ENCODE measurements at regions not wholly inside any gene's neighbourhood (a gene's known extent, or its start where the extent isn't known, plus 50 kb on each side); places are given as distances from the start of the nearest gene placed in this dataset.
"Not testable (repeated sequence)": the region's sequence is repeated elsewhere in the genome, so short reads cannot be mapped to it uniquely, and the experiment has no call there.

- not testable (repeated sequence) for DNase-seq
These were observed 954.5 kb upstream of the ADAMTS5 start for GRCh38 chr21:27921421-27921820.

GRCh38 chr21:27917966-27918365 is 951.1 kb upstream of the ADAMTS5 start:
- DNase-seq: not testable (repeated sequence)

- not testable (repeated sequence) for DNase-seq
These were observed 949.4 kb upstream of the ADAMTS5 start for GRCh38 chr21:27916326-27916725.

- not testable (repeated sequence) for DNase-seq
These were observed 945.2 kb upstream of the ADAMTS5 start for GRCh38 chr21:27912133-27912532.

DNA sequence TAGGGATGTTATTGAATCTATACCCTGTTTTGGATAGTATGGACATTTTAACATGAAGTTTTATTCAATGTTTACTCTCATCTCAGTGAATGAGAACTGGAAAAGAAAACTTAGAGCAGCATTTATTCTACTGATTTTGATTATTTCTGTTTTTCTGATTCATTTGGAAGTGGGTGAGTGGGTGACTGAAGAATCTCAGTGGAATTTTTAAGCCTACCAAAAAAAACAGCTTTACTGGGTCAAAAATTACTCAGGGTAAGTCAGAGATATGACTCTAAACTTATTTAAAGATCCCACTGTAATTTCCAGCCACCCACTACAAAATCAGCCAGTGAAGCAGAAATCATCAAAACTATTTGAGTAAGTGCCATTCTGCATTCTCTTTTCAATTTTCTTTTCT is 942.6 kb upstream of the ADAMTS5 start:
- DNase-seq: not testable (repeated sequence)

DNA sequence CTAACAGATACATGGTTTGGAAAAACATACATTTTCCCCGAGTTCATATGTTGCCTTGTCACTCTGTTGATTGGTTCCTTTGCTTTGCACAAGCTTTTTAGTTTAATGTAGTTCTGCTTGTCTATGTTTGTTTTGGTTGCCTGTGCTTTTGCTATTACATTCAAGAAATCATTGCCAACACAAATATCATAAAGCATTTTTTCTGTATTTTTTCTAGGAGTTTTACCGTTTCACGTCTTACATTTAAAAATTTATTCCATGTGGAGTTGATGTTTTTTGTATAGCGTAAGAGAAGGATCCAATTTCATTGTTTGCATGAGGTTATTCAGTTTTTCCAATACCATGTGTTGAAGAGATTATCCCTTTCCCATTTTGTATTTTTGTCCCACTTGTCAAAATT is 941.9 kb upstream of the ADAMTS5 start:
- not testable (repeated sequence) for DNase-seq

- DNase-seq: not testable (repeated sequence)
These were observed 936.0 kb upstream of the ADAMTS5 start for GRCh38 chr21:27902904-27903303.

DNA sequence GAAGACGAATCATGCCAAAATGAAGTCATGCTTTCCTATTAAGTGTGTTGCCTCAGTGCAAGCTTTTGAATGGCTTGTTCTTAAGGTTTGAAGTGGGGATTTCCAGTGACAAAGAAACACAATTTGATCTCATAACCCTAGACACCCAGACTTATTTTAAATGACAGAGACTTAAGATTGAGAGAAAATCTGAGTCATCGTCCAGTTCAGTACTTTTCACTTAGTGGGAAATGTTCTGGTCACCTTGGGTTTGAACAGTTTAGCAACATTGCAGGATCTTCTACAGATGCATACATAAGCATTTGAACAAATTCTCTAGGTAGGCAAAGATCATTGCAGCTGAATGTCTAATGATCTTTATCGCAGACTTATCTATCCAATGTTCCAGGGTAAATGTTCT is 926.7 kb upstream of the ADAMTS5 start:
- DNase-seq: not testable (repeated sequence)

DNA sequence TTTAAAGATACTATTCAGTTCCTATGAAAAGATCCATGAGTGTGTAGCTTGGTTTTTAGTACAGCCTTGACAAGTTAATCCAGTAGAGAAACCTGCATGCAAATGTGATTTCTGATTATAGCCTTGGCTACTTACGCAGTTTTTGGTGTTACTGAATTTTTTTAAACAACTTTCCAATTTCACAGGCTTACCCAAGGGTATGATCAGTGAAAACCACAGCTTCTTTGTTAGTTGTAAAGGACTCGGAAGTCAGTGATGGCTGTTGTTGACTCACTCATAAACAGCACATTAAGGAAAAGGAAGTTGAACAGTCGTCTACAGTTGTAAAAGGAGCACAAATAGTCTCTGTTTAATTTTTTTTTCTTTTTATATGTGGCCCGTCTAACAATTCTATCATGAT is 924.6 kb upstream of the ADAMTS5 start:
- not testable (repeated sequence) for DNase-seq

DNA sequence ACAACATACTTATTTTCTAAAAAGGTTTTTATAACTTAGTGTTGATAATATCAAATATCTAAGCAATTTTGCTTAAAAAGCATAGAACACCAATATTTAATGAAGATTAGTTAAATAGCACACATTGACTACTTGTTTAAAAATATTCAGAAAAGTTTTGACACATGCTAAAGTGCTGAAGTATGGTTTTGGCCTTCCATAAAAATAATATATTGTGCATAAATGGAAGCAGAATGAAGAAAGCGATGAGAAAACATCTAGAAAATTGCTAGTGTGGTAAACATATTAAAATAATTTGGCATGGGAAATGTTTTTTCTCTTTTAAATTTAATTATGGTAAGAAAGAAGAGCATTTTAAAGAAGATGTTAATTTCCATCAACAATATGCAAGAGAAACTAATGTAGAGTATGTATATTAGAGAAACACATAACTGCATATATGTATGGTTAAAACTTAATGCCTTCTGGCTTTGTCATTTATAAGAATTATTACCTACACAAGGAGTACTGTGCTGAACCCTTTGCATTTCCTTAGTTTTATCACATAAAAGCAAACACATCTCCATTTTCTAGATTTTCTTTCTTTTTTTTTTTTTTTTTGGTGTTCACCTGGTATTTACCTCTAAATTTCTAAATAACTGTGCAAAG is 921.0 kb upstream of the ADAMTS5 start:
- DNase-seq: not testable (repeated sequence)

GRCh38 chr21:27885296-27885711 is 918.4 kb upstream of the ADAMTS5 start:
- no peak for DNase-seq

DNA sequence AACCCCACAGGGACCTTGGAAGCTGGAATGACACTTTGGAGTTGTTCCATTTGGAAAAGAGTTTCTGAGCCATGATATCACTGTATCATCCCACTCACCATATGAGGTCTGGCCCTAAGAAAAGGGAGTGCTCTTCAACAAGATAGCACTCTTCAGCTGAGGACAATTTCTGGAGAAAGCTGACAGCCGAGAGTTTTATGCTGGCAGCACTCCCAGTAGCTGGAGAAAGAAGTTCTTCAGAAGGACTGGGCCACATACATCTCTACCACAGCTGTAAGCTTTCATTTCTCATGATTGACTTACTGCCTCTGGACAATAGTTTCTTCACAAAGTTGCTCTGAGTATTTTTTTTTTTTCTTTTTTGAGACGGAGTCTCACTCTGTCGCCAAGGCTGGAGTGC is 914.4 kb upstream of the ADAMTS5 start:
- not testable (repeated sequence) for DNase-seq

DNA sequence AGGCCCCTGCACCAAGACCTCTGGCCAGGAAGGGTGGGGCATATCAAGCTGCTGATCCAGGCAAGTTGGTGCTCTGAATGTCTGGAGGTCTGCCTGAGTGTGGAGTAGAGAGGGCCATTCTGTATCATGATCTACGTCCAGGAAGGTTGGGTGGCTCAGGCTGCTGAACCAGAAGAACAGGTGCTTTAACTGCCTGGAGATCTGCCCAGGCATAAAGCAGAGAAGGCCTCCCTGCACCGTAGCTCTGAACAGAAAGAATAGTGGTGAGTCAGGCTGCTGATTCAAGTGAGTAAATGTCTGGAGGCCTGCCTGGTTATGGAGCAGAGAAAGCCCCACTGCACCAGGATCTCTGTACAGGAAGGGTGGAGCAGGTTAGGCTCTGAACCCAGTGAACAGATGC is 905.5 kb upstream of the ADAMTS5 start:
- not testable (repeated sequence) for DNase-seq

GRCh38 chr21:27870755-27871154 is 903.9 kb upstream of the ADAMTS5 start:
- not testable (repeated sequence) for DNase-seq

DNA sequence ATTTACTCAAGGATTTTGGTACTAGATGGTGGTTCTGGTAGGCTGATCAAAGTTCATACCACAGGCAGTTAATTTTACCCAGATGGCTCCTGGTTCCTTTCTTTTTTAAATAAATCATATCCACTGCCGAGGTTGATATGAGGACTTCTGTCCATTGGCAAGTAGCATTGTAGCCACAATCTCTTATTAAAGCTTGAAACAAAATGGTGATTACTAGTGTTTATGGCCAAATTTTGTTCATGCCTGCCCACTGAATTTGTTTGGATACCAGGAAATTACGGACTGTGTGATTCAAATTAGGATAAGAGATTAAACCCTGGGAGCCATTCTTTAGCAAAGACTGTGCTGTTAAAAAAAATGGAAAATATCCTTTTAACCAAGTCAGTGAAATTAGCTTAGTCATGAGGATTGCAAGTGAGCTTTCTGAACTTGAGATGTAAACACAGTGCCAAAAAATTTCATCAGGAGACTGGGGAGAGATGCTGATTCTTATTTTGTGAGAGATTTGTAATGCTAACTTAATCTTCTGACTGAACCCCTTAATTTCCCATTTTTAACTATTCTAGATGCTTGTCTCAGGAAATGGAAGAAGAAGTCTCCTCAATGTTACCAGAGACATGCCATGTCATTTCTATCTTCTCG is 893.5 kb upstream of the ADAMTS5 start:
- DNase-seq: not testable (repeated sequence)

DNA sequence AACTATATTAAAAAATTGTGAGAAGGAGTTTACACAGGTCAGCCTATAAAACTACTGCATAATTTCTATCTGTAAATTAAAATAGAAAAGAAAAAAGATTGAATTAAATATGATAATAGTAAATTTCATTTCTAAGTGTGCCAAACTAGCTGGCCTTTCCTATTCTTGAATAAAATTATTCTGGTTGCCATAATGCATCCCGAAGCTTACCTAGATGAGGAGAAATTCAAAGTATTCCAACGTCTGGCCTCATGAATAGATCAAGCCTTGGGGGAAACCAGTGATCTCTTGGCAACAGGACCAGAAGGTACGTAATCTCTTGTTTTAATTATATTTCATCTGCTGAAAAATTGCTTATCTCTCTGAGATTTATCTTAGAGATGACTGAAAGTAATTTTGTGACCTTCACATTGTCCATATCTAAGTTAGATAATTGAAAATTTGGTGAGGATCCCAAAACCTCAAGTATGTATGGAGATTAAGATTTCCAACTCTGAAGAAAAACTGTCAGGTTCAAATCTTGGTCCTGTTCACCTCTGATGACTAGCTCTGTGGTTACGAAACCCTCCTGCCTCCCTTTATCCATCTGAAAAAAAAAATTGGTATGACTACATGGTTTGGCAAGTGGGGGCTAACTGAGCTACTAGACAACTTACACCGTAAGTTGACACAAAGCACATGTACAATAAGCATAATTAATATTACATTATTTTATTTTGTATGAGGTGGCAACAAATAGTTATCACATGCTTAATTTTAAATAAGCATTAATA is 891.4 kb upstream of the ADAMTS5 start:
- DNase-seq: not testable (repeated sequence)

- not testable (repeated sequence) for DNase-seq
These were observed 890.1 kb upstream of the ADAMTS5 start for GRCh38 chr21:27856988-27857387.

DNA sequence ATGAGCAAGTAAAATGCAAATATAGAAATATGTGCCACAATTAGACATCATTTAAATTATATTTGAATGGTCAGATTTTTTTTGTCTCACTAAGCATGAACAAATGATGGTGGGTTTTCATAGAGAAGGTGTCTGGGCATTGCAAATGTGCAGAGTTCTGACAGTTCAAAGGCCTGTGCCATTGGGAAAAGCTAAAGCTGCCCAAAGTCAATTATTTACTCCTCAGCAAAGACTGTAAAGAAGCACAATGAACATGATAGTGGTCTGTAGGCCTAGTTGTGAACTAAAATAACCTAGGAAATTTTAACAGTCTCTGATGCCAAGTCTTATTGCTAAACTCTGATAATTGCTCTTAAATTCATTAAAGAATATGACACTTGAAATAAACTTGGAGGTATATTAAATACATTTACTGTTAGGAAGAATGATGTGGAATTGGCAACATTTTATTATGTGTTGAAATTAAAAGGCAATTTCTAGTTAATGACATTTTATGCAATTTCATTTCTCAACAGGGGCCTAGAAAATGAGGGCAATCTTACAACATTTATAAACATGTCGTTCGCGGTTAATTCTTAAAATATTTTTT is 874.3 kb upstream of the ADAMTS5 start:
- DNase-seq: no peak

GRCh38 chr21:27840262-27840661 is 873.4 kb upstream of the ADAMTS5 start:
- no peak for DNase-seq

DNA sequence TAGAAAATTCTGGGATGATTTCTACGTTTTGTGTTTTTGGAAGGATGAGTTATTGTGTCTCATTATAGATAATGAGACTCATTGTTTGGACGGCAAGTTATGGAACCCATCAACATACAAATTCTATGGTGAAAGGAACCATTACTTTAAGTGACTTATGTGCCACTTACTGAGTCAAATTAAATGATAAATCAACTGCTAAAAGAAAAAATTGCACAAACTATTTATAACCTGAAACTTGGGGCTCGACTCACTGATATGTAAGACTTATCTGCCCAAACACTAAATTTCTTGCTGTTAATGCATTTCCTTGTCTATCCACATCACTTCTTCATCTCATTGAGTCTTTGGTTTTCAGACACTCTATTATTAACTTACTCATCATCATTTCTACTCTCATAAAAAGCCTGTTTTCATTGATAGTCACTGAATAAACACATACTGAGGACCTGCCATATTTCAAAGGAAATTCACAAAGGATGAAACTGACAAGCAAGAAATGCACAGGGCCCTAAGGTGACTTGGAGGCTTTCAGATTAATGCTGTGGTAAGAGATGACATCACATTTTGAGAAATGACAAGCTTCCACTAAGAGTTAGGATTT is 872.7 kb upstream of the ADAMTS5 start:
- no peak for DNase-seq

DNA sequence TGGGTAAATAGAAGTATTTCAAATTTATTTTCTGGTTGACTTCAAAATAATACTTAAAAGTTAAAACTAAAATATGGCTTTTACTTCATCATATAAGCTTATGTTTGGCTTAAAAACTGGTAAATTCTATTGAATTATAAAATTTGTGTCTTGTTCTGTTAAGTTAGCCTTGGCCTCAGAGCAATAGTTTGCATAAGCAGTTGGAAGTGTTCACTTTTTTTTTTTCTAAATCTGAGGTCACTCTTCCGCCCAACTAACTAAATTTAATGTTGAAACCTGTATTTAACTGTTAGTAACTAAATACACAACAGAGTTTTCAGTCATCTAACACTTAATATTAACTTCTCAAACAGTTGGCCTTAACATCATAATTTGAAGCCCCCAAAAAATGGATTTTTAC is 871.7 kb upstream of the ADAMTS5 start:
- DNase-seq: no peak

DNA sequence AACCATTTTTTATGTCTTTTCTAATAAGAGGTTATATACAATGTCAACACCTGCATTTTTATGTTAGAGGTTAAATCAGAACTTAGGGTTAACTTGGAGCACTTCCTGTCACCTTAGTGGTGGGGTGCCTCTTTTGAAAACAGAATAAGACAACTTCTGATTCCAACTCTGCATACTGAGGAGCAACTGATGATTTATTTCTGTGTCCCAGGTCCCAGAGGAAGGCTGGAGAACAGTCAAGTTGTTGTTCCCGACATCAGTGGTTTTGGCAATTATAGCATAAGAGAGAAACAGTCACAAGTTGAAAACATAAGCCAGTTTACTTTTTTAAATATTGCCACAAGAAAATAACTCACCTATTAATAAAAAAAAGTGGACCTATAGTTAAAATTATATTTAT is 871.0 kb upstream of the ADAMTS5 start:
- no peak for DNase-seq

DNA sequence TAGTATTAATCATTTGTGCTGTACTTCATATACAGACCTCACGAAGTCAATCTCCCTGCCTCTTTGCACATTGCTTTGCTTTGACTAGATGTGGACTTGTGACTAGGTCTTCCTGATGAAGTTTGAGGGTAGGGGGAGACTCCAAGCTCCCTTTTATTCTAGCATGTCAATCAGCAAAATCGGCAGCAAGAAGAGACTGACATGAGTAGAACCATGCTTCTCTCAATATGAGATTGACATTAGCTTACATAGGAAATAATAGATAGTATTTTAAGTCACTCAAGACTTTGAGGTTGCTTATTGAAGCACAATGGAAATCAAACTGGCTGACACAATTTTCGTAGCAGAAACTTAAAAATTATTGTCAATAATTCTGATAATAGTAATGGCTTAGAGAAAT is 866.4 kb upstream of the ADAMTS5 start:
- DNase-seq: no peak

All from NCI-H1105 (cell line).